Vagina (tissue), 2 donors: ENCODE measurements at regions not wholly inside any gene's neighbourhood (a gene's known extent, or its start where the extent isn't known, plus 50 kb on each side); places are given as distances from the start of the nearest gene placed in this dataset.

ENCODE experiments used
- DNase-seq, 2 donors: peaks; one replicate each; pipeline ENCODE4 v3.0.0-alpha.2; 2017; ENCODE audit errors: extremely low spot score in 2 of 2
- H3K27ac ChIP-seq: fragments of 200-600 bp; sonication (generic); one replicate; pipeline ENCODE4 v1.5.1; 2019
- H3K27me3 ChIP-seq: fragments of 200-600 bp; sonication (generic); one replicate; pipeline ENCODE4 v1.5.1; 2019
- H3K36me3 ChIP-seq, 2 donors: fragments of 200-600 bp; sonication (generic); one replicate each; pipeline ENCODE4 v1.5.1; 2017 to 2019
- H3K4me1 ChIP-seq: fragments of 200-600 bp; sonication (generic); one replicate; pipeline ENCODE4 v1.5.1; 2019
- H3K4me3 ChIP-seq, 2 donors: fragments of 200-600 bp; sonication (generic); 1 replicate in 1 of 2; 2 replicates in 1 of 2; pipeline ENCODE4 v1.5.1; 2016 to 2019
- H3K9me3 ChIP-seq: fragments of 200-600 bp; sonication (generic); one replicate; pipeline ENCODE4 v1.5.1; 2019
- POLR2A ChIP-seq, 2 donors: fragments of 450-650 bp; IDR thresholded peaks; one replicate each; pipeline ENCODE4 v1.6.1; 2017; ENCODE audit warnings: antibody characterized with exemption in 2 of 2, mild to moderate bottlenecking in 2 of 2, moderate library complexity in 2 of 2
- POLR2AphosphoS5 ChIP-seq, 2 donors: sonication (generic); formaldehyde crosslinking; IDR thresholded peaks; one replicate each; pipeline ENCODE4 v1.9.0; 2017; ENCODE audit warnings: antibody characterized with exemption in 2 of 2, mild to moderate bottlenecking in 2 of 2, low read depth in 1 of 2; ENCODE audit not compliant: insufficient read depth in 1 of 2
- intact Hi-C: fragments of 100-400 bp; cut with DNase I; formaldehyde crosslinking; loops from one replicate; pipeline ENCODE4 v1.15.1; 2023
- TF ChIP-seq, protein P1 (sequence below), 3 experiments: fragments of 450-650 bp in 2 of 3; fragments of 200-600 bp in 1 of 3; sonication (generic) in 1 of 3; IDR thresholded peaks; one replicate each; pipeline ENCODE4 v1.5.1; 2017 to 2019; ENCODE audit warnings: antibody characterized with exemption in 3 of 3, mild to moderate bottlenecking in 2 of 3, moderate library complexity in 2 of 3

DNA sequence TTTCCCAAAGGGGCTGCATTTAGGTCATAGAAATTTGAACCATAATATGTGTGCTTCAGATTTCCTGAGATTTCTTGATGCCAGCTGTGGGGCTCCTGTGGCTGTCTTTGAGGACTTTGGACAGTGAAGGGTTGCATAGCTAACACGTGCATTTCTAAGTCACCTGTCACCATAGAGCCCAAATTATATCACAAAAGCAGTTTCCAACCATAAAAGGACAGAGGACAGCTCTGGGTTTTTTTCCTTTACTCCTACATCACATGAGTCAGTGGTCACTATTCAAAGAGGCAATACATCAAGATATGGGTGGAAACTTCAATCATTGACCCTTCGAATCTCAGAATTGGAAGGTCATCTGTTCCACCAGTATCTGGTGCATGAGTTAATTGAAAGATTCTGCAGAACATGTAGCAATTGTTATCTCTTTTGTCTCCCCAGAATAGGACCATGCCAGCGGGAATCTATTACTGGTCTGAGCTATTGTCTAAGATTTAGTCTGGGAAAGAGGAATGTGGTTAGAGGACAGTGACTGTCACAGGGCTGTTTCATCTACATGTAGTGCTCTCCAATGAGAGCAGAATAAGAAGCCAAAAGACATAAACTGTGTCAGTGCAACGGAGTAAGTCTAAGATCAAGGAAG is 133.5 kb downstream of the AASDH start:
- Histone ChIP-seq H3K27ac (no peak overlapping the region), H3K4me1 (no peaks in the 10 kb centered on the region), H3K27me3 (no peaks in the 10 kb centered on the region), H3K36me3 (no peaks in the 10 kb centered on the region), H3K4me3 (no peak overlapping the region), H3K9me3 (no peaks in the 10 kb centered on the region)
- no peak for DNase-seq
- intact Hi-C loops: no loop called here
- no peak for TF ChIP-seq POLR2A (IDR thresholded peaks at IDR 0.05)
- TF ChIP-seq, protein P1, sequence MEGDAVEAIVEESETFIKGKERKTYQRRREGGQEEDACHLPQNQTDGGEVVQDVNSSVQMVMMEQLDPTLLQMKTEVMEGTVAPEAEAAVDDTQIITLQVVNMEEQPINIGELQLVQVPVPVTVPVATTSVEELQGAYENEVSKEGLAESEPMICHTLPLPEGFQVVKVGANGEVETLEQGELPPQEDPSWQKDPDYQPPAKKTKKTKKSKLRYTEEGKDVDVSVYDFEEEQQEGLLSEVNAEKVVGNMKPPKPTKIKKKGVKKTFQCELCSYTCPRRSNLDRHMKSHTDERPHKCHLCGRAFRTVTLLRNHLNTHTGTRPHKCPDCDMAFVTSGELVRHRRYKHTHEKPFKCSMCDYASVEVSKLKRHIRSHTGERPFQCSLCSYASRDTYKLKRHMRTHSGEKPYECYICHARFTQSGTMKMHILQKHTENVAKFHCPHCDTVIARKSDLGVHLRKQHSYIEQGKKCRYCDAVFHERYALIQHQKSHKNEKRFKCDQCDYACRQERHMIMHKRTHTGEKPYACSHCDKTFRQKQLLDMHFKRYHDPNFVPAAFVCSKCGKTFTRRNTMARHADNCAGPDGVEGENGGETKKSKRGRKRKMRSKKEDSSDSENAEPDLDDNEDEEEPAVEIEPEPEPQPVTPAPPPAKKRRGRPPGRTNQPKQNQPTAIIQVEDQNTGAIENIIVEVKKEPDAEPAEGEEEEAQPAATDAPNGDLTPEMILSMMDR (IDR thresholded peaks at IDR 0.05): no peak

DNA sequence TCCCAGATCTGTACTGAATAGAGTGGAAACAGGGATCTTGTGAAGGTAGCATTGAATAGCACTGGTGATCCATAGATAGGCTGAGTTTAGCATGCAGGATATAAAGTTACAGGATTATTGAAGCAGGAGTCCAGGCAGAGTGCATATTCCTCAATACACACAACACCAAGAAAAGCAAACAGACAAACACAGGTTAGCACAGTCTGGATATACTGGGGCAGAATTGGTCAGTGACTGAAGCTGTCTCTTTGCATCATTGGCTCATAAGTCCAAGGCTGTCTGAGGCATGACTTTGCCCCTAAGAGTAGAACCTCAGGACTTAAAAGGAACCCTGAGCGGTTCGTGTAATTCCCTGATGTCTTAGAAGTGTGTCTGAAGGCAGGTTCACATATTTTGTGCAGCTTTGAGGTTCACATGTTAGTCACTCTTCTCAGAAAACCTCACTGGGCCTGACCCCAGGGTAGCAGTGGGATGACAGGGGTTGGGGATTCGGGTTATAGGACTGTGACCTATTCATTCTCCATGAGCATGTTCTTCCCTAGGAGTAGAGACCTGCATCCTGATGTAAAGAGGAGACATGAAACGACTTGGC is 134.6 kb downstream of the AASDH start:
- no peak overlapping the region for H3K27ac ChIP-seq
- H3K4me1 ChIP-seq: no peaks in the 10 kb centered on the region
- no peaks in the 10 kb centered on the region for H3K9me3 ChIP-seq
- H3K4me3 ChIP-seq: no peak overlapping the region
- TF ChIP-seq POLR2A (IDR thresholded peaks at IDR 0.05) (no peak), POLR2AphosphoS5 (IDR thresholded peaks at IDR 0.05; ENCODE audit: insufficient read depth in 1 of 2, low read depth in 1 of 2) (no peak)
- TF ChIP-seq, protein P1 (IDR thresholded peaks at IDR 0.05): no peak
- H3K36me3 ChIP-seq: no peaks in the 10 kb centered on the region
- intact Hi-C loops: no loop called here
- H3K27me3 ChIP-seq: no peaks in the 10 kb centered on the region
- no peak for DNase-seq

DNA sequence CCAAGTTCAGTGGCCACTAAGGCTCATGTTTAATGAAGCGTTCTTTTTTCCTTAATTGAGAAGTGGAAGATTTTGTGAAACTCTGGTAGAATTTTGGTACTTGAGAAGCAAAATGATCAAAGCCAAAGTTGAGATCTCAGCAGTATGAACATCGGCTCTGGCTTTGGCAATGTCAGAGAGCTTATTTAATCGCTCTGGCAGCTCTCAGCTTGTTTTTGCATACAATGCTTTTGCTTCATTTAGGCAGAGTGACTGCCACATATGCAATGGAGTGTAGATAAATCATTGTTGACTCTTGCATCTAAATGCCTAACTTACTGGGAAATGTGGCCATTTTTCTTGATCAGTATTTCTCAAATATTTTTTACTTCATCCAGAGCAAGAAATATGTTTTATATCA is 135.7 kb downstream of the AASDH start:
- Histone ChIP-seq H3K4me3 (no peak overlapping the region), H3K36me3 (no peaks in the 10 kb centered on the region), H3K4me1 (no peaks in the 10 kb centered on the region), H3K27me3 (no peaks in the 10 kb centered on the region), H3K27ac (no peak overlapping the region), H3K9me3 (no peaks in the 10 kb centered on the region)
- TF ChIP-seq, protein P1 (IDR thresholded peaks at IDR 0.05): no peak
- TF ChIP-seq POLR2A (IDR thresholded peaks at IDR 0.05): no peak
- TF ChIP-seq POLR2AphosphoS5 (IDR thresholded peaks at IDR 0.05; ENCODE audit: insufficient read depth in 1 of 2, low read depth in 1 of 2): no peak
- no peak for DNase-seq
- intact Hi-C loops: no loop called here

DNA sequence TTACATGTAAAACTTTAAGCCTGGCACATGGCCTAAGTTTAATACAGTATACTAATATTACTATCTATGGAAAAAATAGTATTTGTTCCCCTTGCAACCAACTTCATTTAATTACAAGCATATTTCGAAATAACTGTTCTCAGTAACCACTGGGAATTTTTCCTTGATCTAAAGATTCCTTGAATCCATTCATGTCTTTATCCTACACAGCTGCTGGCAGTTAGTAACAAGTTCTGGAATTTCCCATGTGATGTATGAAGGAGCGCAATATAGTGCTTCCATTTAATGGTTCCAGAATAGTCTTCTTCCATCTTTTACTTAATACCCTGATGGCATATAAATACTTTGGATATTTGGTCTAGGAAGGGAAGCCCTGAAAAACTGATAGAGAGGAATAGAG is 136.5 kb downstream of the AASDH start:
- TF ChIP-seq POLR2A (IDR thresholded peaks at IDR 0.05) (no peak), POLR2AphosphoS5 (IDR thresholded peaks at IDR 0.05; ENCODE audit: insufficient read depth in 1 of 2, low read depth in 1 of 2) (no peak)
- TF ChIP-seq, protein P1 (IDR thresholded peaks at IDR 0.05): no peak
- H3K36me3 ChIP-seq: no peaks in the 10 kb centered on the region
- DNase-seq: no peak
- H3K27me3 ChIP-seq: no peaks in the 10 kb centered on the region
- no peaks in the 10 kb centered on the region for H3K9me3 ChIP-seq
- no peaks in the 10 kb centered on the region for H3K4me1 ChIP-seq
- H3K27ac ChIP-seq: no peak overlapping the region
- intact Hi-C loops: no loop called here
- H3K4me3 ChIP-seq: no peak overlapping the region

DNA sequence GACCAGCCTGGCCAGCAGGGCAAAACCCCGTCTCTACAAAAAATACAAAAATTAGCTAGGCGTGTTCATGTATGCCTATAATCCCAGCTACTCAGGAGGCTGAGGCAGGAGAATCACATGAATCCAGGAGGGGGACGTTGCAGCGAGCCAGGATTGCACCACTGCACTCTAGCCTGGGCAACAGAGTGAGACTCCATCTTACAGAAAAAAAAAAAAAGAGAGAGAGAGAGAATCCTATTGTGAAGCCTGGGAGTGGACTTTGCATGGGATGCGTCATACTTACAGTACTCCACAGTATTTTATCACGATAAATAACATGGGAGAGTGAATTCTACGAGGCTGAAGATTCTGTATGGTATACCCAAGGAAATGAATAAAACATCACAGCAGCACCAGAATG is 139.6 kb downstream of the AASDH start:
- no peaks in the 10 kb centered on the region for H3K4me1 ChIP-seq
- no peaks in the 10 kb centered on the region for H3K9me3 ChIP-seq
- H3K27ac ChIP-seq: no peak overlapping the region
- no peaks in the 10 kb centered on the region for H3K27me3 ChIP-seq
- H3K36me3 ChIP-seq: no peaks in the 10 kb centered on the region
- no peak for DNase-seq
- TF ChIP-seq, protein P1 (IDR thresholded peaks at IDR 0.05): no peak
- no peak for TF ChIP-seq POLR2AphosphoS5 (IDR thresholded peaks at IDR 0.05; ENCODE audit: insufficient read depth in 1 of 2, low read depth in 1 of 2)
- no peak for TF ChIP-seq POLR2A (IDR thresholded peaks at IDR 0.05)
- no peak overlapping the region for H3K4me3 ChIP-seq
- intact Hi-C loops: no loop called here
